ENCODE measurements at regions not wholly inside any gene's neighbourhood (a gene's known extent, or its start where the extent isn't known, plus 50 kb on each side); places are given as distances from the start of the nearest gene placed in this dataset.

GRCh38 chr3:154071146-154071545 lies 50.0 kb upstream of the ARHGEF26 start:
- SMC1A ChIA-PET (ENCODE audit: uncharacterized antibody, unreplicated experiment), result no interaction called here
- CTCF ChIA-PET, result no interaction called here
- H3K36me3 ChIP-seq (ENCODE audit: control insufficient read depth in 2 of 2, insufficient read depth in 2 of 2, low read length in 1 of 2), result no peaks in the 10 kb centered on the region
- TF ChIP-seq CEBPZ (IDR thresholded peaks at IDR 0.05; ENCODE audit: low read depth, low read length) (no peak), EZH2 (IDR thresholded peaks at IDR 0.05; ENCODE audit: borderline replicate concordance, control insufficient read depth, low read depth, low read length) (no peak), NFIC (IDR thresholded peaks at IDR 0.05; ENCODE audit: low read depth, low read length) (no peak), EGR1 (IDR thresholded peaks at IDR 0.05; ENCODE audit: borderline replicate concordance in 1 of 2, low read depth in 2 of 2, low read length in 2 of 2) (no peak), GATAD2B (conservative IDR thresholded peaks at IDR 0.05; ENCODE audit: low read depth) (no peak), ZNF207 (IDR thresholded peaks at IDR 0.05; ENCODE audit: borderline replicate concordance) (no peak), SMAD1 (IDR thresholded peaks at IDR 0.05; ENCODE audit: low read depth, partially characterized antibody) (no peak), E2F4 (IDR thresholded peaks at IDR 0.05; ENCODE audit: low read depth, low read length) (no peak), IKZF1 (conservative IDR thresholded peaks at IDR 0.05) (no peak)
- TF ChIP-seq, protein P1, sequence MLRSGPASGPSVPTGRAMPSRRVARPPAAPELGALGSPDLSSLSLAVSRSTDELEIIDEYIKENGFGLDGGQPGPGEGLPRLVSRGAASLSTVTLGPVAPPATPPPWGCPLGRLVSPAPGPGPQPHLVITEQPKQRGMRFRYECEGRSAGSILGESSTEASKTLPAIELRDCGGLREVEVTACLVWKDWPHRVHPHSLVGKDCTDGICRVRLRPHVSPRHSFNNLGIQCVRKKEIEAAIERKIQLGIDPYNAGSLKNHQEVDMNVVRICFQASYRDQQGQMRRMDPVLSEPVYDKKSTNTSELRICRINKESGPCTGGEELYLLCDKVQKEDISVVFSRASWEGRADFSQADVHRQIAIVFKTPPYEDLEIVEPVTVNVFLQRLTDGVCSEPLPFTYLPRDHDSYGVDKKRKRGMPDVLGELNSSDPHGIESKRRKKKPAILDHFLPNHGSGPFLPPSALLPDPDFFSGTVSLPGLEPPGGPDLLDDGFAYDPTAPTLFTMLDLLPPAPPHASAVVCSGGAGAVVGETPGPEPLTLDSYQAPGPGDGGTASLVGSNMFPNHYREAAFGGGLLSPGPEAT (IDR thresholded peaks at IDR 0.05; ENCODE audit: low read depth), result no peak
- TF ChIP-seq, protein P2, sequence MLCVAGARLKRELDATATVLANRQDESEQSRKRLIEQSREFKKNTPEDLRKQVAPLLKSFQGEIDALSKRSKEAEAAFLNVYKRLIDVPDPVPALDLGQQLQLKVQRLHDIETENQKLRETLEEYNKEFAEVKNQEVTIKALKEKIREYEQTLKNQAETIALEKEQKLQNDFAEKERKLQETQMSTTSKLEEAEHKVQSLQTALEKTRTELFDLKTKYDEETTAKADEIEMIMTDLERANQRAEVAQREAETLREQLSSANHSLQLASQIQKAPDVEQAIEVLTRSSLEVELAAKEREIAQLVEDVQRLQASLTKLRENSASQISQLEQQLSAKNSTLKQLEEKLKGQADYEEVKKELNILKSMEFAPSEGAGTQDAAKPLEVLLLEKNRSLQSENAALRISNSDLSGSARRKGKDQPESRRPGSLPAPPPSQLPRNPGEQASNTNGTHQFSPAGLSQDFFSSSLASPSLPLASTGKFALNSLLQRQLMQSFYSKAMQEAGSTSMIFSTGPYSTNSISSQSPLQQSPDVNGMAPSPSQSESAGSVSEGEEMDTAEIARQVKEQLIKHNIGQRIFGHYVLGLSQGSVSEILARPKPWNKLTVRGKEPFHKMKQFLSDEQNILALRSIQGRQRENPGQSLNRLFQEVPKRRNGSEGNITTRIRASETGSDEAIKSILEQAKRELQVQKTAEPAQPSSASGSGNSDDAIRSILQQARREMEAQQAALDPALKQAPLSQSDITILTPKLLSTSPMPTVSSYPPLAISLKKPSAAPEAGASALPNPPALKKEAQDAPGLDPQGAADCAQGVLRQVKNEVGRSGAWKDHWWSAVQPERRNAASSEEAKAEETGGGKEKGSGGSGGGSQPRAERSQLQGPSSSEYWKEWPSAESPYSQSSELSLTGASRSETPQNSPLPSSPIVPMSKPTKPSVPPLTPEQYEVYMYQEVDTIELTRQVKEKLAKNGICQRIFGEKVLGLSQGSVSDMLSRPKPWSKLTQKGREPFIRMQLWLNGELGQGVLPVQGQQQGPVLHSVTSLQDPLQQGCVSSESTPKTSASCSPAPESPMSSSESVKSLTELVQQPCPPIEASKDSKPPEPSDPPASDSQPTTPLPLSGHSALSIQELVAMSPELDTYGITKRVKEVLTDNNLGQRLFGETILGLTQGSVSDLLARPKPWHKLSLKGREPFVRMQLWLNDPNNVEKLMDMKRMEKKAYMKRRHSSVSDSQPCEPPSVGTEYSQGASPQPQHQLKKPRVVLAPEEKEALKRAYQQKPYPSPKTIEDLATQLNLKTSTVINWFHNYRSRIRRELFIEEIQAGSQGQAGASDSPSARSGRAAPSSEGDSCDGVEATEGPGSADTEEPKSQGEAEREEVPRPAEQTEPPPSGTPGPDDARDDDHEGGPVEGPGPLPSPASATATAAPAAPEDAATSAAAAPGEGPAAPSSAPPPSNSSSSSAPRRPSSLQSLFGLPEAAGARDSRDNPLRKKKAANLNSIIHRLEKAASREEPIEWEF (IDR thresholded peaks at IDR 0.05; ENCODE audit: insufficient replicate concordance, low read depth, low read length), result no peak

More at GRCh38 chr3:154071146-154071545, 50.0 kb upstream of the ARHGEF26 start:
- intact Hi-C loops (cut with micrococcal nuclease; ENCODE audit: unreplicated experiment), result no loop called here
- Histone ChIP-seq H3K9me3 (replicated peaks; ENCODE audit: control insufficient read depth, insufficient read depth, low read length) (no peaks in the 10 kb centered on the region), H2AFZ (ENCODE audit: control insufficient read depth, low read depth, low read length) (no peak overlapping the region), H3K4me3 (no peak overlapping the region), H3K9ac (ENCODE audit: control insufficient read depth, insufficient read depth, low read length) (no peak overlapping the region), H3K4me2 (ENCODE audit: control insufficient read depth, insufficient read depth) (no peak overlapping the region), H3K79me2 (ENCODE audit: control insufficient read depth, insufficient read depth, low read length) (no peaks in the 10 kb centered on the region), H3K4me1 (ENCODE audit: control insufficient read depth, insufficient read depth, low read length) (no peaks in the 10 kb centered on the region), H4K20me1 (ENCODE audit: control insufficient read depth, insufficient read depth) (no peaks in the 10 kb centered on the region), H3K27me3 (replicated peaks in 1 of 2; ENCODE audit: control insufficient read depth in 2 of 2, insufficient read depth in 2 of 2, low read length in 1 of 2) (no peaks in the 10 kb centered on the region), H3K27ac (ENCODE audit: control insufficient read depth, insufficient read depth) (no peak overlapping the region)
- DNase-seq (ENCODE audit: low read depth, low spot score) (no peak), FAIRE-seq (no peak), ATAC-seq (no peak)
- WGBS (ENCODE audit: insufficient coverage, insufficient replicate concordance, low lambda C conversion rate, missing lambda C conversion rate), result 50% methylated on average over 2 of the region's 2 CpGs
- RAD21 ChIA-PET (ENCODE audit: unreplicated experiment), result no interaction called here
- BruUV-seq (replicated peaks), result no TSS peak
- in situ Hi-C loops (cut with MboI), result no loop called here
- POLR2A ChIA-PET, result no interaction called here

Measured in GM12878 (cell line).